GM19463 (cell line): ENCODE measurements at regions not wholly inside any gene's neighbourhood (a gene's known extent, or its start where the extent isn't known, plus 50 kb on each side); places are given as distances from the start of the nearest gene placed in this dataset.
"Not testable (repeated sequence)": the region's sequence is repeated elsewhere in the genome, so short reads cannot be mapped to it uniquely, and the experiment has no call there.

Experiments used
- ATAC-seq: cut with Tn5 transposase; IDR thresholded peaks from one replicate; pipeline ENCODE4 v1.9.1; 2021; ENCODE audit warnings: mild to moderate bottlenecking, moderate library complexity; ENCODE audit not compliant: unreplicated experiment

DNA sequence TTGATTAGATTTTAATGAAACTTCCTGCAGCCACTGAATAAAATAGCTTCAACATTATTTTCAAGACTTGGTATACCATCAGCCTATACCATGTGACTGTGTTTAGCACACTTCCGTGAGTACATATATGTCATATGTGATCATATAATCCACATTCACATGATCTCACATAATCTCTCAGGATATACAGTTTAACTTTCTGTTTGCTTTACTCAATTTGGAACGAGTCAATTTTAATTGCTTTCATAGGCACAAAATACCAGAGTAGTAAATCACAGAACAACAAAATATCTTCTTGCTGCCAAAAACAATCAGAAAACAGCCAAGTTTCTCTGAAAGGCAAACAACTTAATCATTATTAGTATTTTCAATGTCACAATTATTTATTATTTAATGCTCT lies 731.1 kb upstream of the DIAPH2 start:
- ATAC-seq, result no peak

DNA sequence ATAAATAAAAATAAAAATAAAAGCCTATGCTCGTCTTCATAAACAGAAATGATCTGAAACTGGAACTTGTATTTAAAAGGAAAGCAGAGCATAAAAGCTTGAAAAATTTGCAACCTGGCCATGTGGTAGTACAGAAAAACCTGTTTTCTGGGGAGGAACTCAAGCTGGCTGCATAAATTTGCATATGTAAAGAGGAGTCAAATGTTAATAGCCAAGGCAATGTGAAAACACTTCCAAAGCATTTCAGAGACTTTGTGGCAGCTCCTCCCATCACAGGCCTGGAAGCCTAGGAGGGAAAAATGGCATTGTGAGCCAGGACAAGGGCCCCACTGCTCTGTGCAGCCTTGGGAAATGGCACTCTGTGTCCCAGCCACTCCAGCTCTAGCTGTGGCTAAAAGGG lies 727.9 kb upstream of the DIAPH2 start:
- ATAC-seq, result no peak

DNA sequence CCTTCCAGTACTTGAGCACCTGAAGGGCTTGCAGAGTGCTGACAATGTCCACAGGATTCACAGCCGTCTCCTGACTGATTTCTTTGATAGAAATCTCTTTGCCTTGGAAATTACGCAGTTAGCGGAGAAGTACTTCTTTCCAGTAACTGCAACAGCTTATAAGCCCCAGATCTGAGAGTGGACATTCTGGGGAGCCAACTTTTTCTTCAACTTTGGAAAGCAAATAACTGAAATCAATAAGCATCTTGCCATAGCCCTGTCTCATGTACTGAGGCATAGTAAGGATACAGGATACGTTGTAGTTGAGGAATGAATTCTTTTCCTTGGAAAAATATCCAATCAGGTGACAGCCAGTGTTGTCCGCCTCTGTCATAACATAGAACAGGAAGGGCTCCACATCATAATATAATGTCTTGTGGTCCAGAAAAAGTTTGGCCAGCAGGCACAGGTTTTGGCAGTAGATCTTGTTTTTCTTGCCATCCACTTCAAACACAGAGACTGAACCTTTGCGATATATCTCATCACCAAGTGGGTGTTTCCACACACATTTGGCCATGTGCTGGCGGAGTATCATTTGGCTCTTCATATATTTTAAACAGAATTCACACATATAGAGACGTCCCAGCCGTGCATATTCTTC lies 711.1 kb upstream of the DIAPH2 start:
- not testable (repeated sequence) for ATAC-seq

DNA sequence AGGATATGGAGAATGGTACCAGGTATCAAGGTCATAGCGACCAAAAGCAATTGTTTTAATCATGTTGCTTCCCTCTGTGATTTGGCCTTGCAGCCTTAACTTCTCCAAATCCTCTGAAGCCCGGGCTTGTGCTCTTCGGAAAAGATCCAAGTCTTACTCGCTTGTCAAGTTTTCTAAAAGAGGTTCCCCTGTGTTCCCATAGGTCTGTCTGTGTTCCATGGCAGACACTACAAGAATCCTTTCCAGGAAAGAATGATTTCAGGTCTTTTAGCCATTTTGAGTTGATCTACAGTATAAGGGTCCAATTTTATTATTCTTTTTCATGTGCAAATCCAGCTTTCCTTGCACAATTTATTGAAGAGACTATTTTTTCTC lies 710.6 kb upstream of the DIAPH2 start:
- no peak for ATAC-seq

DNA sequence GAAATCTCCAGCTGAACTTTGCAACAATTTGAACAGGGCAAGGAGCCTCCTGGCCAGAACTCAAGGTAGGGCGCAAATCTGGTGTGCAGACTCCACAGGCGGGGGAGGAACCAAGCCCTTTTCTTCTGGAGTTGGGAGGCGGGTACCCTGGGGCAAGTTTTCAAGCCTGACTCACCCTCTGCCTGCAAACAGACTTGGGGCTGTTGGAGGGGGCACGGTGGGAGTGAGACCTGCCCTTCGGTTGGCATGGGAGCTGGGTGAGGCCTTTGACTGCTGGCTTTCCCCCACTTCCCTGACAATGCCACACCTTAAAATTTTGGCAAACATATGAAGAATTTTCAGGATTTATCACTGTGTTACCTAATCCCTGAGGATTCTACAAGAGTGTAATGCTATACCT lies 709.8 kb upstream of the DIAPH2 start:
- ATAC-seq, result no peak

DNA sequence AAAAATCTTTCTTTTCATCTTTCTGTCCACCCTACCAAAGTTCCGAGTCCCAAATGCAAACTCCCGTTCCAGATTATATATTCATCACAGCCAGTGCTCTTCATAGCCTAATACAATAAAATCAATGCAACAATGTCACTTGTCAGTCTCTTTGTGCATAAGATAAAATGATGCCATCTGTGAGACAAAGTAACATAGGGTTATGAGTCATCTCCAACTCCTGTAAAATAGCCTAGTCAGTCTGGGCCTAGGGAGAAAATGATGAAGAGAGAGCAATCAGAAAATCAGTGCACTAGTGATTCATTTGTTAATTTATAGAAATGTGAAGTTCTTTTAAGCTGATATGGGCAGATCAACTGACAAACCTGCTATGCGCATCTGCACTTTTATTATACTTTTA lies 689.1 kb upstream of the DIAPH2 start:
- no peak for ATAC-seq

DNA sequence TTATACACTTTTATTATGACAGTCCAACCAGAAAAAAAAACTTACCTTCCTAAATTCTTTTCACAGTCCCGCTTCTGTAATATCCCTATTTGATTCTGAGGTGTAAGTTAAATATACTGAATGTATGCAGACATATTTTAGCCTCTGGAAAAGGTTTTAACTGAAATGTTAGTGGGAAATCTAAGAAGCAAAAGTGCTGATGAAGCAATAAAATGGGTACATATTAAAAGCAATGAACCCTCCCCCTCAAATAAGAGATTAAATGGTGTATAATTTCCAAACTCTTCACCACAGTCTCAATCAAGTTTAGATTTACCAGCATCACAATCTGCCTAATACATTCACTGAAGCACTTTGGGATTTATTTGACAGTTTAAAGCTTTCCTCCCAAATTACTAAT lies 688.3 kb upstream of the DIAPH2 start:
- no peak for ATAC-seq

DNA sequence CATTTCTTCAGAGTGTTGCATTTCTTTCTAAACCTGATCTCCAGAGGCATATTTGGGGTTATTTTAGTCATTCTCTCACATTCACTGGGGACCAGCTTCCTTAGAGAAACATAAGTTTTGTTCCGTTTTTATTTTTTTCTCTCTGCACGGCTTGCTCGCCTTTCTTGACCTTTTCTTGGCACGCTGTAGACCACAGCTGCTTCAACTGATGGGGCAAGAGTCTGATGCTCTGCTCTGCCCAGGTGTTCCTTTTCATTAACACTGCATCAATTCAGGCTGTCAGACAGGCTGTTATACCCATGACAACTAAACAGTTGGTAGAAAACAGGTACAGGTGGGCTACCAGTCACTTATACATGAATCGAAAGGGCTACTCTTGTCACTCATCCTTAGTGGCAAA lies 682.2 kb upstream of the DIAPH2 start:
- ATAC-seq, result no peak

DNA sequence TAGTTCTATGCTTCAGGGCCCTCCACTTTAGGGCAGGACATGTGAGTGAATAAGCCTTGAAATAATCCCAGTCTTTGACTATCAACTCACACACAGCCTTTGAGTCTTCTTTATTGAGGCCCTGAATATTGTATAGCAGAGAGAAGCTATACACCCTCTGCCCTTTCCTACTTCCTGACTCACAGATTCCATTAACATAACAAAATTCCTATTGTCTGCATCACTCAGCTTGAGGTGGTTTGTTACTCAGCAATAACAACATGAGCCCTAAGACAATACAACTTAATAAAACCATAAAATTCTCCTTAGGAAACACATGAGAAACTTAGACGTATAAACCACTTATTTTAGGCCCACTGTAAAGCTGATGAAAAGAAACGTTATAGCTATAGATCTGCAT lies 680.3 kb upstream of the DIAPH2 start:
- no peak for ATAC-seq

DNA sequence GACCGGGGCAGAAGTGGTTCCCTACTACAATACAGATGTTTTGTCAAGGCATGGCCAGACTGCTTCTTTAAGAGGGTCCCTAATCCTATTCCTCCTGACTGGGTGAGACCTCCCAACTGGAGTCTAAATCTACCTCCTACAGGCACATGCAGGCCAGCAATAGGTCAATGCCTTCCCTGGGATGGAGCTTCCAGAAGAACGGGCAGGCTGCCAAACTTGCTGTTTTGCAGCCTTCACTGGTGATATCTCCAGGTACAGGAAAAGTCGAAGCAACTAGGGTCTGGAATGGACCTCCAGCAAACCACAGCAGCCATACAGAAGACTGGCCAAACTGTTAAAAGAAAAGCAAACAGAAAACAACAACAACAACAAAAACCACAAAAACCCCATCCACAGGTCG lies 678.4 kb upstream of the DIAPH2 start:
- ATAC-seq, result no peak

DNA sequence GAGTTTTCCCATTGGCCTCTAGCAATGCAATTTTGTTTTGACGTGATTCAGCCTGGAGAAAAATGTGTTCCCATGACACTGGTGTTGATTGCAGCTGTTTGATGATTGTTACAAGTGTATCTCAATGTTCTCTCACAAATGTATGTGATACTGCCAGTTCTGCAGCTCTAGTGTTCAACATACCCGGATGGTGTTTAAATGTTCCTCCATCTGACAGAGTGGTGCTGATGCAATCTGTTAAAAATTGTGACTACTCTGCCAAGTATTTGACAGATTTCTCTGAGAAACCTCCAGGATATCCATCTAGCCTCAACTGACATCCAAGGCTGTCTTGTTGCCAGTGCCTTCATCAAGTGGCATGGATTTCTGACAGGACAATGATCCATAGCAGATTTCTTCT lies 657.2 kb upstream of the DIAPH2 start:
- no peak for ATAC-seq

DNA sequence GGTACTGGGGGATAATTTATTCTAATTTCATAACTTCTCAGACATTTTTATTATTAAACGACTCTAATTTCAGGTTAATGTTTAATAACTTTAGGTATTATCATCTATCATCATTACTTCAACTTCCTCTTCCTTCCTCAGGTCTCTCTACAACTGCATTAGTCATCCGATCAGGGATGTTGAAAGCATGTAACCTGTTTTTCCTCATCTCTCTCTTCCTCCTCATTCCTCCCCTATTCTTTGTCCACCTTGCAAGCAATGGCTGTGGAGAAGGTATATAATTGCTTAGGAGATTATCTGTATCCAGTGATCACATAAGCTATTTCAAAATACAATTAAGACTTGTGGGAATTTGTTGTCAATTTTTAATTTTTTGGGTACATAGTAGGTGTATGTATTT lies 632.6 kb upstream of the DIAPH2 start:
- no peak for ATAC-seq

DNA sequence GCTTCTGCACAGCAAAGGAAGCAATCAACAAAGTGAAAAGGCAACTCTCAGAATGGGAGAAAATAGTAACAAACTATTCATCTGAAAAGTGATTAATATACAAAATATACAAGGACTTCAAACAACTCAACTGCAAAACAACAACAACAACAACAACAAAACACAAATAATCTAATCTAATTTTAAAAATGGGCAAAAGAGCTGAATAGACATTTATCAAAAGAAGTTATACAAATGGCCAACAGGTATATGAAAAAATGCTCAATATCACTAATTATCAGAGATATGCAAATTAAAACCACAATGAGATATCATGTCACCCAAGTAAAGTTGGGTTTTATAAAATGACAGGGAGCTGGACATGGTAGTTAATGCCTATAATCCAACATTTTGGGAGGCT lies 602.8 kb upstream of the DIAPH2 start:
- no peak for ATAC-seq

DNA sequence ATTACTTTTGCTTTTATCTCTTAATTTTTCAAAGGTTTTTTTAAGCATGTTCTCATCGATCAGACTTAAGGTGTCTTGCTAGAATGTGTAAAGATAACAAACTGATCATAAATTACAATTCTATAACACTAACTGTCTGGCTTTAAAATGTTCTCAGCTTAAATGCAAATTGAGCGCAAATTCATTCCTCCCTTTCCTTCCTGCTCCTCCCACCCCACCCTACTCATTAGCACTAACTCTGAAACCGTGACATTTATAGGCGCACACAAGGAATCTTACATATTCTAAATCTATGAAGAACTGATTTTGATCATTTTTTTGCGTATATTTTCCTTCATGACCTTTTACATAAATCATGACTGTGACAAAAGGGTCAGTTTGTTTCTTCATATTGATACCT lies 590.0 kb upstream of the DIAPH2 start:
- ATAC-seq, result no peak

DNA sequence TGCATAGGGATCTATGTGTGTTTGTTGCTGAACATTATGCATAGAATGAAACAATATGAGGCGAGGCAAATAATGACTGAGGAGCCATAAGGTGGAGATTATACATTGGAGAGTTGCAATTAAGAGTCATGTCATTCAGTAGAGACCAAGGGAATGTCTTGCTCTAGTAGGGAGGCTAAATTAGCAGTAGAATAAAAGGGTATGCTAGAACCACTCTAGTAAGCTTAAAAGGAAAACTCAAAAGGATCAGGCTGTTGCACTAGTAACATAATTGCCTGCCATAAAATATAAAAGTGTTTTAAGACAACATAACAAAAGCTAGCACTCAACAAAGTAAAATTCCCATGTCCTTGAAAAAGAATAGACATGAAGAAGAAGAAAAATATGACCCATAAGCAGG lies 586.2 kb upstream of the DIAPH2 start:
- no peak for ATAC-seq

DNA sequence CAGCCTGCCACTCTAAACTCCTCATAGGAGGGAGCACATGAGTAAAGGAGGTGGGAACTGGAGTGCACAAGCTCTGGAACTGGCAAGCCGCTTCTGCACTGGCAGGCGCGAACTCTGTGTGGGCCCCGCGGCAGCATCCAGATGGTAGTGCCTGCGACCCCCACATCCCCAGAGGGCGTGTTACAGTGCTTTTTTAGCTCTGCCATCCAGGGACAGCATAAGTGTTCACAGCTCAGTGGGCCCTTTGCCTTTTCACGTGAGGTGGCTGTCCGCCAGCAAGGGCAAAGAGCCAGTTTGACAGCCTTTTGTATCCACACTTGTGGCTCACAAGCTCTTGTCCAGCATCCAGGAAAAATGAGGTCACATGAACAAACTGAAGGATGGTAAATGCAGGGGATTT lies 581.6 kb upstream of the DIAPH2 start:
- no peak for ATAC-seq

DNA sequence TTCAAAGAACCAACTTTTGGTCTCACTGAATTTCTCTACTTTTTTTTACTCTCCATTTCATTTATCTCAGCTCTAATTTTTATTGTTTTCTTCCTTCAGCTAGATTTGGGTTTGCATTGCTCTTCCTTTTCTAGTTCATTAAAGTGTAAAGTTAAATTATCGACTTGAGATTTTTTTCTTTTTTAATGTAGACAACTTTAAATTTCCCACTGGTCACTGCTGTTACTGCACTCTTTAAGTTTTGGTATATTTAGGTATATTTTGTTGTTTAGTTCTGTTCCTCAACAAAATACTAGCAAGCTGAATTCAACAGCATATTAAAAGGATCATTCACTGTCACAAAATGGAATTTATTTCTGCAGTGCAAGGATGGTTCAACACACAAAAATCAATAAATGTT lies 572.0 kb upstream of the DIAPH2 start:
- no peak for ATAC-seq

DNA sequence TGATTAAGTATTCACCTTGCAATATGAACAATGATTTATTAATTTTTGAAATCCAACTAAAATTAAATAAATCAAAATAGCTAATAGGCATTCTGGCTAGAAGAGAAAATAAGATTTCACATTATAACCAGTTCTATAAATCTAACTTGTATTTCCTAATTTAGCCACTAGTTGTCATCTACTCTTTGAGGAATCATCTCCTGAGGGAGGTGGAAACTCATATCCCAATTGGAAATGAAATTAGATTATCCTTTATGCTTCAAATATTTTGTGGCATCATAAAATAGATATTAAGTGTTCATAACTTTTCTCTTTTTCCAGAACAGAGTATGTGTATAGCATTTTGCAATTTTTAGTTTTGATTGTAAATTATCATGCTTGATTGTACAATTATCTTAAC lies 558.5 kb upstream of the DIAPH2 start:
- no peak for ATAC-seq

DNA sequence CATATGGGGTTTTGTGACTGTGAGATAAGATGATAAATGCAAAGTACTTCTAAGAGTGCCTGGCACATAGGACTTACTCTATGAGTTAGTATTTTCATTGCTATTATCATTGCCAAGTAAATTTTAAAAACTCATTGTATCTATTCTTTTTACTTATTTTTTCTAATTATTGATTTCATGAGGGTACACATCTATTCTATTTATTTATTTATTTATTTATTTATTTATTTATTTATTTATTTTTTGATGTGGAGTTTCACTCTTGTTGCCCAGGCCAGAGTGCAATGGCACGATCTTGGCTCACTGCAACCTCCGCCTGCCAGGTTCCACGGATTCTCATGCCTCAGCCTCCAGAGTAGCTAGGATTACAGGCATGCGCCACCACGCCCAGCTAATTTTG lies 556.6 kb upstream of the DIAPH2 start:
- ATAC-seq, result not testable (repeated sequence)

DNA sequence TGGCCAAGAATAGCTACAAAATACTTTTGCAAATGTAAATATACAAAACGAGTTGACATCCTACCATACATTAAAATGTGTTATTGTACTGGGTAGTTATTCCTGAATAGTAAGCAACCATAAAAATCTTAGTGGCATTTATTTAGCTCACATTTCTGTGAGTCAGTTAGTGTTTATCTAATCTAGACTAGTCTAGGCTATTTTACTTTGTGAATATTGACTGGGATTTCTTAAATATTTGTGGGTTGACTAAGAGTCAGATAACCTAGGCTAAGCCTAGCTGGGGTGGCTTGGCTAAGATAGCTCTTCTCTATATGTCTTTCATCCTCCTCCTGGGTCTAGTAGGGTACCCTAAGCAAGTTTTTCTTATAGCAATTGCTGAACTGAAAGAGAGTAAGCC lies 543.8 kb upstream of the DIAPH2 start:
- ATAC-seq, result no peak

DNA sequence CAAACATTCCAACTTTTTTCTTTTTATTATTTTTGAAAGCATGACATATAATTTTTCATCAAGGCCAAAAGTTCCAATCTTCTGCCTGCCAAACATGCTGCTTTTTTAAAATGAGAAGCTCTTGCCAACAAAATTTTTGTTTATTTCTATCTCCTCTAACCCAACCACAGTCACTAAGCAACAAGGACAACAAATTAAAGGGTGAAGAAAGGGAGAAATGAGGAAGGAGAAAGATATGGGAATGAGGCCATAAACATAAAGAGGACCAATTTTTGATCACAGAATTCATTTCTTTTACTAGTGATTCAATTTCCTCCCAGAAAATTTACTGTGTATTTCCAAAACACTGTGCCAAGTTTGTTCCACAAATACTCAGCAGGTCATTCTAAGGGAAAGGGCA lies 537.0 kb upstream of the DIAPH2 start:
- ATAC-seq, result no peak

DNA sequence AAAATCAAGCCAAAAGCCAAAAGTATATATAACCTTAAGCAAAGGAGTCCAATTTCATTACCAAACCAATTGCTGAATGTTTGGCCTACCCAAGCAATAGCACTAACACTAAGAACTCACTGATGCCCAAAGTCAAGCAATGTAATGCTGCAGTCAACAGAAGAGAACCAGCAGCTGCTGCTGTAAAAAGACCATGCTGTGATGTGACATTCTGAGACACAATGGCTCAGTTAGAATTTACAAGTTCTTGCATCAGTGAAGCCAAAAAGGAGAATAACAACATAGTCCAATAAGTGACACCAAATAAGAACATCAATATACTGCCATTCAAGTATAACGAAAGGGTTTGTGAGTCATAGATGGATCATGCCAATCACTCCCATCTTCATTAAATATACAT lies 514.0 kb upstream of the DIAPH2 start:
- ATAC-seq, result no peak

DNA sequence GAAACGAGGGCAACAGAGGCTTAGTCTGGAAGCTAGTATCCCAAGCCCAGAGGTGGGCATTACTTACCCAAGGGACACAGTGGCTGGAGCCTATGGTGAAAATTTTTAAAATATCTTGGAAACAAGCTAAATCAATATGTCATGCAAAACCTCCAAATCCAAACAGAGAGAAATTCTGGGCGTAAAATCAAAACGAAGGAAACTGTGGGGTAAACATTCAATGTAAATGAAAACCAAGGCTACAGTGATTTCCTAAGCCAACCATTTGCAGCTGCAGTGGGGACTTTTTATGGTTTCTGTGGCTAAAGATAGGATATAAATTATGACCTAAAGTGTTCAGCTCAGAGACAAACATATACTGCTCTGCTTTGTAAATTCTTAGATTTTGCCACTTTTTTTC lies 507.7 kb upstream of the DIAPH2 start:
- no peak for ATAC-seq

DNA sequence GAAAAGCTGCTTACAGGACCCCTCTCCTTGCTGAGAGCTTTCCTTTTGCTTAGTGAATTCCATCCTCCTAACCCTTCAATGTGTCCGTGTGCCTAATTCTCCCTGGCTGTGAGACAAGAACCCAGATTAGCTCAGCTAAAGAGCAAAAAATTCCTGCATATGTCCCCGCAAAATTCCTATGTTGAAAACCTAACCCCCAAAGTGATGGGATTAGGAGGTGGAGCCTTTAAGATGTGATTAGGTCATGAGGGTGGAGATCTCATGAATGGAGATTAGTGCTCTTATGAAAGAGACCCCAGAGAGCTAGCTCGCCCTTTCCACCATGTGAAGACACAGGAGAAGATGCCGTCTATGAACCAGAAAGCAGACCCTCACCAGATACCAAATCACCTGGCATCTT lies 503.0 kb upstream of the DIAPH2 start:
- no peak for ATAC-seq
